ENCODE measurements at regions not wholly inside any gene's neighbourhood (a gene's known extent, or its start where the extent isn't known, plus 50 kb on each side); places are given as distances from the start of the nearest gene placed in this dataset.

- TF ChIP-seq EP300 (IDR thresholded peaks at IDR 0.05) (no peak), POLR2A (IDR thresholded peaks at IDR 0.05) (no peak), POLR2AphosphoS5 (IDR thresholded peaks at IDR 0.05) (no peak), CTCF (IDR thresholded peaks at IDR 0.05) (no peak)
- Histone ChIP-seq H3K27ac (no peak overlapping the region), H3K36me3 (no peaks in the 10 kb centered on the region), H3K4me3 (no peak overlapping the region), H3K9me3 (no peaks in the 10 kb centered on the region), H3K27me3 (no peaks in the 10 kb centered on the region), H3K4me1 (peaks cover 0 to 6% (median 0%) of the 10 kb centered on the region in 3 donors)
- ATAC-seq: no peak
Measured at GRCh38 chr6:133629970-133630369, 258.9 kb upstream of the TCF21 start.

GRCh38 chr6:133630651-133631050 lies 258.3 kb upstream of the TCF21 start:
- Histone ChIP-seq H3K4me3 (no peak overlapping the region), H3K9me3 (no peaks in the 10 kb centered on the region), H3K4me1 (peaks cover 0 to 6% (median 0%) of the 10 kb centered on the region in 3 donors), H3K36me3 (no peaks in the 10 kb centered on the region), H3K27me3 (no peaks in the 10 kb centered on the region), H3K27ac (no peak overlapping the region)
- 42 to 44% methylated on average over 2 of the region's 2 CpGs for WGBS, 2 donors (ENCODE audit: low coverage in 1 of 2)
- TF ChIP-seq CTCF (IDR thresholded peaks at IDR 0.05): no peak
- no peak for TF ChIP-seq POLR2A (IDR thresholded peaks at IDR 0.05)
- TF ChIP-seq POLR2AphosphoS5 (IDR thresholded peaks at IDR 0.05): no peak
- TF ChIP-seq EP300 (IDR thresholded peaks at IDR 0.05): no peak
- ATAC-seq: no peak

DNA sequence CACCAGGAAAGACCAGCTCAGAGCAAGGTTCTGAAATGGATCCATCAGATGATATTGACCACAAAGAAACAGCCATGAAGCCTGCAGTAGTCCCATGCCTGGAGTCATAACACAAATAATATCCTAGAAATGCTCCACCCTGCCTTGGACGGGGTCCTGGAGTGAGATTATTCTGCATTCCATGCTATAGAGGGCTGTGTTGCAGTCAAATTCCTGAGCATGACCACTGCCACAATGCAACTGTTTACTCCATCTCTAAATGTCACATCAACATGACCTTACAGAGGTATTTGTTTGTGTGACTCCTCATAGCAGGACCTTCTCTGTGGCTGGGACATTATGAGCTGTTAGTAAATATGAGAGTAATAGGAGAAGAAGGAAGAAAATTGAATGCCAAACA lies 257.5 kb upstream of the TCF21 start:
- WGBS, 2 donors (ENCODE audit: low coverage in 1 of 2): 80 to 90% methylated on average over 1 of the region's 1 CpG
- ATAC-seq: no peak

GRCh38 chr6:133632206-133632605 lies 256.7 kb upstream of the TCF21 start:
- Histone ChIP-seq H3K36me3 (no peaks in the 10 kb centered on the region), H3K27me3 (no peaks in the 10 kb centered on the region), H3K4me3 (no peak overlapping the region), H3K4me1 (peaks cover 0 to 8% (median 0%) of the 10 kb centered on the region in 3 donors), H3K27ac (no peak overlapping the region), H3K9me3 (no peaks in the 10 kb centered on the region)
- TF ChIP-seq CTCF (IDR thresholded peaks at IDR 0.05) (no peak), POLR2A (IDR thresholded peaks at IDR 0.05) (no peak)
- WGBS, 2 donors (ENCODE audit: low coverage in 1 of 2): 72 to 77% methylated on average over 2 of the region's 2 CpGs
- no peak for ATAC-seq

More for the DNA sequence above, 257.5 kb upstream of the TCF21 start:
- TF ChIP-seq POLR2AphosphoS5 (IDR thresholded peaks at IDR 0.05) (no peak), CTCF (IDR thresholded peaks at IDR 0.05) (no peak), EP300 (IDR thresholded peaks at IDR 0.05) (no peak), POLR2A (IDR thresholded peaks at IDR 0.05) (no peak)
- Histone ChIP-seq H3K9me3 (no peaks in the 10 kb centered on the region), H3K4me1 (peaks cover 0 to 6% (median 0%) of the 10 kb centered on the region in 3 donors), H3K27ac (no peak overlapping the region), H3K27me3 (no peaks in the 10 kb centered on the region), H3K4me3 (no peak overlapping the region), H3K36me3 (no peaks in the 10 kb centered on the region)

DNA sequence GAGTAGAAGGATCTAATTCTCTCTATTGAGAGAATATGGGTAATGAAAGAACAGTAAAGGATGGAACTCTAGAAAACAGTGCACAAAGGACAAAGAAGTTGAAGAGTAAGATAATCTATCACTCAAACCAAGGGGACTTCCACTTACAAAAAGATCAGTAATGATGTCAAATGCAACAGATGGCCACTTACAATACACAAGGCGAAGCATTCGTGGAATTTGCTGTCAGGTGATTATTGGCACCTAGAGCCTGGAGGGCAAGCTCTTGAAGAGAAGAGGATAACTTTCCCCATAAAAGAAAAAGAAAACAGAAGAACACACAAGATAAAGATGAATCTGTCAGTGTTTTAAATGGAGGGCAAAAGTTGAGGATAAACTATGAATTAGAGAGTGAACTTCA lies 256.0 kb upstream of the TCF21 start:
- no peak for ATAC-seq
- TF ChIP-seq CTCF (IDR thresholded peaks at IDR 0.05) (no peak), EP300 (IDR thresholded peaks at IDR 0.05) (no peak), POLR2A (IDR thresholded peaks at IDR 0.05) (no peak), POLR2AphosphoS5 (IDR thresholded peaks at IDR 0.05) (no peak)
- Histone ChIP-seq H3K27ac (no peak overlapping the region), H3K4me3 (no peak overlapping the region), H3K4me1 (peaks cover 0 to 15% (median 2%) of the 10 kb centered on the region in 3 donors), H3K36me3 (no peaks in the 10 kb centered on the region), H3K27me3 (no peaks in the 10 kb centered on the region), H3K9me3 (no peaks in the 10 kb centered on the region)
- 90% methylated on average over 2 of the region's 2 CpGs; no CpG with 5 or more reads in 1 of the 2 donors for WGBS, 2 donors (ENCODE audit: low coverage in 1 of 2)

Measured in gastroesophageal sphincter (tissue), 4 donors.